ENCODE measurements at regions not wholly inside any gene's neighbourhood (a gene's known extent, or its start where the extent isn't known, plus 50 kb on each side); places are given as distances from the start of the nearest gene placed in this dataset.

GRCh38 chr12:126112141-126112540 lies 1046.9 kb downstream of the AACS start:
- WGBS, 2 donors: 71 to 83% methylated on average over 1 of the region's 1 CpG
- no peak for DNase-seq
- TF ChIP-seq CTCF (IDR thresholded peaks at IDR 0.05) (no peak), POLR2A (IDR thresholded peaks at IDR 0.05) (no peak)
- Histone ChIP-seq H3K9me3 (no peaks in the 10 kb centered on the region), H3K4me1 (no peaks in the 10 kb centered on the region), H3K27me3 (no peaks in the 10 kb centered on the region), H3K27ac (no peak overlapping the region), H3K36me3 (no peaks in the 10 kb centered on the region), H3K4me3 (no peak overlapping the region)
- intact Hi-C loops (cut with DNase I): no loop called here

- no peak overlapping the region for H3K27ac ChIP-seq
- TF ChIP-seq CTCF (IDR thresholded peaks at IDR 0.05): no peak
- no peak for TF ChIP-seq POLR2A (IDR thresholded peaks at IDR 0.05)
- intact Hi-C loops (cut with DNase I): no loop called here
- no peaks in the 10 kb centered on the region for H3K4me1 ChIP-seq
- no peaks in the 10 kb centered on the region for H3K9me3 ChIP-seq
- DNase-seq: no peak
- no peaks in the 10 kb centered on the region for H3K36me3 ChIP-seq
- H3K4me3 ChIP-seq: no peak overlapping the region
- 80 to 86% methylated on average over 1 of the region's 1 CpG for WGBS, 2 donors
- H3K27me3 ChIP-seq: no peaks in the 10 kb centered on the region
These were observed 1047.6 kb downstream of the AACS start for GRCh38 chr12:126112849-126113248.

- TF ChIP-seq CTCF (IDR thresholded peaks at IDR 0.05): no peak
- no peak for TF ChIP-seq POLR2A (IDR thresholded peaks at IDR 0.05)
- no peak overlapping the region for H3K27ac ChIP-seq
- no peaks in the 10 kb centered on the region for H3K9me3 ChIP-seq
- intact Hi-C loops (cut with DNase I): no loop called here
- H3K36me3 ChIP-seq: no peaks in the 10 kb centered on the region
- no peak overlapping the region for H3K4me3 ChIP-seq
- H3K4me1 ChIP-seq: no peaks in the 10 kb centered on the region
- DNase-seq: no peak
- H3K27me3 ChIP-seq: no peaks in the 10 kb centered on the region
- 63 to 81% methylated on average over 4 to 5 of the region's 5 CpGs for WGBS, 2 donors
These were observed 1049.2 kb downstream of the AACS start for GRCh38 chr12:126114441-126114840.

GRCh38 chr12:126117502-126117901 lies 1052.3 kb downstream of the AACS start:
- no peak overlapping the region for H3K27ac ChIP-seq
- WGBS, 2 donors: 64 to 66% methylated on average over 3 of the region's 3 CpGs
- intact Hi-C loops (cut with DNase I): no loop called here
- no peaks in the 10 kb centered on the region for H3K9me3 ChIP-seq
- no peaks in the 10 kb centered on the region for H3K27me3 ChIP-seq
- no peaks in the 10 kb centered on the region for H3K36me3 ChIP-seq
- TF ChIP-seq POLR2A (IDR thresholded peaks at IDR 0.05) (no peak), CTCF (IDR thresholded peaks at IDR 0.05) (no peak)
- no peaks in the 10 kb centered on the region for H3K4me1 ChIP-seq
- no peak overlapping the region for H3K4me3 ChIP-seq
- DNase-seq: no peak

GRCh38 chr12:126139355-126139754 lies 1074.1 kb downstream of the AACS start:
- no peaks in the 10 kb centered on the region for H3K36me3 ChIP-seq
- DNase-seq: no peak
- H3K4me3 ChIP-seq: no peak overlapping the region
- 74 to 76% methylated on average over 5 of the region's 5 CpGs for WGBS, 2 donors
- TF ChIP-seq POLR2A (IDR thresholded peaks at IDR 0.05): no peak
- no peak for TF ChIP-seq CTCF (IDR thresholded peaks at IDR 0.05)
- no peak overlapping the region for H3K27ac ChIP-seq
- no peaks in the 10 kb centered on the region for H3K4me1 ChIP-seq
- no peaks in the 10 kb centered on the region for H3K27me3 ChIP-seq
- H3K9me3 ChIP-seq: peaks cover 0 to 32% (median 12%) of the 10 kb centered on the region in 3 donors
- intact Hi-C loops (cut with DNase I): no loop called here
